Endothelial cell of umbilical vein (primary cell): ENCODE measurements at regions not wholly inside any gene's neighbourhood (a gene's known extent, or its start where the extent isn't known, plus 50 kb on each side); places are given as distances from the start of the nearest gene placed in this dataset.

Experiments used
- BruUV-seq: library from RNA; stranded (reverse); fragments of 400-500 nt; replicated peaks from 2 replicates; lab custom pipeline; 2021; lab: Mats Ljungman, UMichigan
- CTCF ChIA-PET: fragments of 300-600, 350-600 bp; sonication (Branson Sonifier 250); formaldehyde crosslinking; loops from one replicate; lab custom pipeline; 2021; ENCODE audit warnings: antibody characterized with exemption, inconsistent platforms; lab: Charles Lee
- POLR2A ChIA-PET: fragments of 300-600, 350-600 bp; sonication (Branson Sonifier 250); formaldehyde crosslinking; loops from one replicate; lab custom pipeline; 2021; ENCODE audit warnings: antibody characterized with exemption, inconsistent platforms; lab: Charles Lee
- DNase-seq: peaks from one replicate; pipeline ENCODE4 v3.0.0-alpha.2; 2011; ENCODE audit warnings: low read depth, low spot score
- FAIRE-seq: peaks from 2 replicates; lab custom pipeline; 2011; peaks lifted over from hg19 to GRCh38; lab: Jason Lieb, UNC
- H2AFZ ChIP-seq: 2 replicates; pipeline ENCODE4 v1.6.0; 2012; ENCODE audit warnings: low read depth, low read length, control low read depth, inconsistent platforms
- H3K27ac ChIP-seq: 2 replicates; pipeline ENCODE4 v1.5.1; 2011; ENCODE audit warnings: low read depth, mild to moderate bottlenecking, control low read depth, low read length, moderate library complexity; ENCODE audit not compliant: insufficient read depth
- H3K27me3 ChIP-seq, 2 experiments: 2 replicates each; pipeline versions ENCODE4 v1.6.0 to v1.6.1; 2011; ENCODE audit warnings: low read length in 2 of 2, mixed read lengths in 1 of 2; ENCODE audit not compliant: control insufficient read depth in 2 of 2, insufficient read depth in 2 of 2
- H3K36me3 ChIP-seq, 2 experiments: 2 replicates in 1 of 2; 3 replicates in 1 of 2; pipeline ENCODE4 v1.5.1; 2011; ENCODE audit warnings: low read length in 2 of 2, mild to moderate bottlenecking in 1 of 2, moderate library complexity in 1 of 2; ENCODE audit not compliant: control insufficient read depth in 2 of 2, insufficient read depth in 2 of 2; ENCODE audit errors: extremely low read depth in 1 of 2
- H3K4me1 ChIP-seq: 3 replicates; pipeline ENCODE4 v1.5.1; 2011; ENCODE audit warnings: mild to moderate bottlenecking, low read length; ENCODE audit not compliant: control insufficient read depth, insufficient read depth; ENCODE audit errors: extremely low read depth
- H3K4me2 ChIP-seq: 2 replicates; pipeline ENCODE4 v1.6.1; 2011; ENCODE audit warnings: low read length, control low read depth, mixed read lengths; ENCODE audit not compliant: insufficient read depth
- H3K4me3 ChIP-seq, 3 experiments: fragments of 200-600 bp in 1 of 3; sonication (generic), shearing (Covaris generic) in 1 of 3; replicated peaks in 1 of 3; 2 replicates each; pipeline ENCODE4 v1.5.1; 2011 to 2016; ENCODE audit warnings: control low read depth in 3 of 3, low read length in 3 of 3, mild to moderate bottlenecking in 2 of 3, inconsistent platforms in 1 of 3, low read depth in 1 of 3, moderate library complexity in 1 of 3; ENCODE audit not compliant: insufficient read depth in 1 of 3
- H3K79me2 ChIP-seq: 2 replicates; pipeline ENCODE4 v1.6.0; 2012; ENCODE audit warnings: low read length, inconsistent platforms; ENCODE audit not compliant: control insufficient read depth, insufficient read depth
- H3K9ac ChIP-seq: replicated peaks from 2 replicates; pipeline ENCODE3; 2011; ENCODE audit warnings: low read length, control low read depth; ENCODE audit not compliant: insufficient read depth; ENCODE audit errors: extremely low read depth
- H3K9me1 ChIP-seq: replicated peaks from 3 replicates; pipeline ENCODE4 v1.6.0; 2011; ENCODE audit warnings: mild to moderate bottlenecking, low read length; ENCODE audit not compliant: control insufficient read depth, insufficient read depth; ENCODE audit errors: extremely low read depth
- H3K9me3 ChIP-seq: replicated peaks from 2 replicates; pipeline ENCODE4 v1.5.1; 2012; ENCODE audit warnings: low read length, inconsistent platforms; ENCODE audit not compliant: control insufficient read depth, insufficient read depth
- H4K20me1 ChIP-seq: replicated peaks from 2 replicates; pipeline ENCODE3; 2011; ENCODE audit warnings: mild to moderate bottlenecking, low read length; ENCODE audit not compliant: control insufficient read depth, insufficient read depth; ENCODE audit errors: extremely low read depth
- EZH2 ChIP-seq: IDR thresholded peaks from 2 replicates; pipeline ENCODE4 v1.6.1; 2012; ENCODE audit warnings: borderline replicate concordance, low read depth, mild to moderate bottlenecking, moderate library complexity, low read length, inconsistent platforms; ENCODE audit not compliant: severe bottlenecking
- FOS ChIP-seq: IDR thresholded peaks from 2 replicates; pipeline ENCODE4 v1.6.1; 2011; ENCODE audit warnings: mild to moderate bottlenecking, low read length, moderate library complexity, borderline replicate concordance; ENCODE audit not compliant: insufficient read depth
- GATA2 ChIP-seq: IDR thresholded peaks from 2 replicates; pipeline ENCODE4 v1.7.0; 2011; ENCODE audit warnings: low read depth, mild to moderate bottlenecking, moderate library complexity, mixed read lengths, low read length; ENCODE audit not compliant: insufficient read length, insufficient read depth
- JUN ChIP-seq: IDR thresholded peaks from 2 replicates; pipeline ENCODE4 v1.6.1; 2011; ENCODE audit warnings: borderline replicate concordance, low read depth; ENCODE audit not compliant: insufficient read length, insufficient read depth
- MYC ChIP-seq: IDR thresholded peaks from one replicate; pipeline ENCODE4 v1.6.1; 2011; ENCODE audit warnings: mild to moderate bottlenecking, low read depth, low read length
- POLR2A ChIP-seq: IDR thresholded peaks from 2 replicates; pipeline ENCODE4 v1.6.1; 2012; ENCODE audit warnings: low read depth, mild to moderate bottlenecking, control low read depth, low read length
- dilution Hi-C: fragments of 300-500 bp; cut with MboI; formaldehyde crosslinking; loops from one replicate; pipeline ENCODE4 v1.15.0; 2019; ENCODE audit warnings: low sequenced_read_pairs; ENCODE audit not compliant: extremely low pct_ligation_motif_present
- intact Hi-C: fragments of 100-400 bp; cut with micrococcal nuclease; formaldehyde crosslinking; loops from one replicate; pipeline ENCODE4 v1.10.0; 2022
- TF ChIP-seq, protein P1 (sequence below): IDR thresholded peaks from 2 replicates; pipeline ENCODE4 v1.6.1; 2011; ENCODE audit not compliant: insufficient read depth, insufficient read length
- TF ChIP-seq, protein P2 (sequence below), 2 donors: IDR thresholded peaks; 1 replicate in 1 of 2; 2 replicates in 1 of 2; pipeline ENCODE4 v1.5.1; 2011; ENCODE audit warnings: low read length in 2 of 2, mild to moderate bottlenecking in 2 of 2, moderate library complexity in 2 of 2, control low read depth in 1 of 2, inconsistent platforms in 1 of 2, low read depth in 1 of 2; ENCODE audit not compliant: insufficient read depth in 1 of 2; ENCODE audit errors: extremely low read depth in 1 of 2

DNA sequence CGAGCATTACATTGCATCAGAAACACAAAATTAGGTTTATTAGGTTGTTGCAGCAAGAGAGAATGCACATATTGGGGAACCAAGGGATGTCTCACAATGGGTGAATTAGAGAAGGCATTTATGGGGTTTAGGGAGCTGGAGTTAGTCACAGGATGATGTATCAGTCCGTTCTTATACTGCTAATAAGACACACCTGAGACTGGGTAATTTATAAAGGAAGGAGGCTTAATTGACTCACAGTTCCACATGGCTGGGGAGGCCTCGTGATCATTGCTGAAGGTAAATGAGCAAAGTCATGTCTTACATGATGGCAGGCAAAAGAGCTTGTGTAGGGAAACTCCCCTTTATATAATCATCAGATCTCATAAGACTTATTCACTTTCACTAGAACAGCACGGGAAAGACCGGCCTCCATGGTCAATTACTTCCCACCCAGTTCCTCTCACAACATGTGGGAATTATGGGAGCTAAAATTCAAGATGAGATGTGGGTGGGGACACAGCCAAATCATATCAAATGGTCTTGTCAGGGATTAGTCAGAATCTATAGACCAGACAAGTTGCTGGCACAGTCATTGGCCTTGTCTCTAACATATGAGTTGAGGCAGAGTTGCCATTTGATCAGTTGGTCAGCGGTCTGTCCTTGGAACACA lies 61.9 kb upstream of the RBMS1 start:
- Histone ChIP-seq H3K4me2 (no peak overlapping the region), H3K9me3 (no peaks in the 10 kb centered on the region), H3K79me2 (no peaks in the 10 kb centered on the region), H2AFZ (no peak overlapping the region), H3K4me3 (no peak overlapping the region), H3K27ac (no peak overlapping the region), H3K9ac (no peak overlapping the region), H3K27me3 (no peaks in the 10 kb centered on the region), H3K36me3 (no peaks in the 10 kb centered on the region), H4K20me1 (no peaks in the 10 kb centered on the region), H3K9me1 (no peaks in the 10 kb centered on the region), H3K4me1 (no peaks in the 10 kb centered on the region)
- dilution Hi-C loops (no loop called here), intact Hi-C loops (no loop called here)
- DNase-seq (no peak), FAIRE-seq (no peak)
- POLR2A ChIA-PET: no interaction called here
- TF ChIP-seq, protein P1, sequence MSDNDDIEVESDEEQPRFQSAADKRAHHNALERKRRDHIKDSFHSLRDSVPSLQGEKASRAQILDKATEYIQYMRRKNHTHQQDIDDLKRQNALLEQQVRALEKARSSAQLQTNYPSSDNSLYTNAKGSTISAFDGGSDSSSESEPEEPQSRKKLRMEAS: no peak
- TF ChIP-seq, protein P2, sequence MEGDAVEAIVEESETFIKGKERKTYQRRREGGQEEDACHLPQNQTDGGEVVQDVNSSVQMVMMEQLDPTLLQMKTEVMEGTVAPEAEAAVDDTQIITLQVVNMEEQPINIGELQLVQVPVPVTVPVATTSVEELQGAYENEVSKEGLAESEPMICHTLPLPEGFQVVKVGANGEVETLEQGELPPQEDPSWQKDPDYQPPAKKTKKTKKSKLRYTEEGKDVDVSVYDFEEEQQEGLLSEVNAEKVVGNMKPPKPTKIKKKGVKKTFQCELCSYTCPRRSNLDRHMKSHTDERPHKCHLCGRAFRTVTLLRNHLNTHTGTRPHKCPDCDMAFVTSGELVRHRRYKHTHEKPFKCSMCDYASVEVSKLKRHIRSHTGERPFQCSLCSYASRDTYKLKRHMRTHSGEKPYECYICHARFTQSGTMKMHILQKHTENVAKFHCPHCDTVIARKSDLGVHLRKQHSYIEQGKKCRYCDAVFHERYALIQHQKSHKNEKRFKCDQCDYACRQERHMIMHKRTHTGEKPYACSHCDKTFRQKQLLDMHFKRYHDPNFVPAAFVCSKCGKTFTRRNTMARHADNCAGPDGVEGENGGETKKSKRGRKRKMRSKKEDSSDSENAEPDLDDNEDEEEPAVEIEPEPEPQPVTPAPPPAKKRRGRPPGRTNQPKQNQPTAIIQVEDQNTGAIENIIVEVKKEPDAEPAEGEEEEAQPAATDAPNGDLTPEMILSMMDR (IDR thresholded peaks at IDR 0.05; ENCODE audit: extremely low read depth in 1 of 2, insufficient read depth in 1 of 2, low read depth in 1 of 2, low read length in 2 of 2): no peak
- no peak for TF ChIP-seq JUN
- no peak for TF ChIP-seq MYC
- TF ChIP-seq FOS: no peak
- no peak for TF ChIP-seq EZH2
- TF ChIP-seq POLR2A: no peak
- TF ChIP-seq GATA2: no peak
- CTCF ChIA-PET: interaction anchor here (1.5 kb wide), 1 partner anchor 9 kb away, joined by 3 read pairs; no protein-coding TSS in a partner anchor
- no TSS peak for BruUV-seq
